Sigmoid colon (tissue), 6 donors: ENCODE measurements at regions not wholly inside any gene's neighbourhood (a gene's known extent, or its start where the extent isn't known, plus 50 kb on each side); places are given as distances from the start of the nearest gene placed in this dataset.

Experiments
- DNase-seq: peaks from one replicate; pipeline ENCODE4 v3.0.0-alpha.2; 2019
- H3K27ac ChIP-seq, 4 donors: fragments of 200-600 bp; sonication (generic); one replicate each; pipeline ENCODE4 v1.5.1; 2016 to 2019; ENCODE audit warnings: mild to moderate bottlenecking in 1 of 4
- H3K27me3 ChIP-seq, 3 donors: fragments of 200-600 bp; sonication (generic); one replicate each; pipeline ENCODE4 v1.5.1; 2019; ENCODE audit warnings: mild to moderate bottlenecking in 1 of 3
- H3K36me3 ChIP-seq, 4 donors: fragments of 200-600 bp; sonication (generic); one replicate each; pipeline ENCODE4 v1.5.1; 2016 to 2019
- H3K4me1 ChIP-seq, 4 donors: fragments of 200-600 bp; sonication (generic); one replicate each; pipeline ENCODE4 v1.5.1; 2017 to 2019
- H3K4me3 ChIP-seq, 4 donors: fragments of 200-600 bp; sonication (generic); one replicate each; pipeline ENCODE4 v1.5.1; 2017 to 2019; ENCODE audit warnings: mild to moderate bottlenecking in 2 of 4, moderate library complexity in 1 of 4
- H3K9me3 ChIP-seq, 4 donors: fragments of 200-600 bp in 3 of 4; sonication (generic) in 3 of 4; one replicate each; pipeline versions ENCODE4 v1.5.1 to v1.6.1; 2013 to 2019
- EP300 ChIP-seq, 4 donors: sonication (generic); formaldehyde crosslinking; IDR thresholded peaks; one replicate each; pipeline ENCODE4 v1.6.1; 2017; ENCODE audit warnings: antibody characterized with exemption in 4 of 4
- POLR2A ChIP-seq, 2 donors: fragments of 450-650 bp; IDR thresholded peaks; one replicate each; pipeline ENCODE4 v1.6.1; 2016; ENCODE audit warnings: antibody characterized with exemption in 2 of 2, mild to moderate bottlenecking in 2 of 2, moderate library complexity in 2 of 2
- POLR2AphosphoS5 ChIP-seq, 4 donors: sonication (generic); formaldehyde crosslinking; IDR thresholded peaks; one replicate each; pipeline ENCODE4 v1.6.1; 2017; ENCODE audit warnings: antibody characterized with exemption in 4 of 4
- WGBS, 2 donors: extraction: QIAGEN DNeasy Blood & Tissue Kit; methylation state at CpG; one replicate each; pipeline ENCODE4 v1.1.7; 2013; 5-methylcytosine and 5-hydroxymethylcytosine counted together
- intact Hi-C: fragments of 100-400 bp; cut with DNase I; formaldehyde crosslinking; loops from one replicate; pipeline ENCODE4 v1.15.1; 2023
- TF ChIP-seq, protein P1 (sequence below), 4 experiments: fragments of 450-650 bp in 3 of 4; fragments of 200-600 bp in 1 of 4; IDR thresholded peaks; one replicate each; pipeline ENCODE4 v1.5.1; 2016 to 2019; ENCODE audit warnings: antibody characterized with exemption in 4 of 4, mild to moderate bottlenecking in 3 of 4, moderate library complexity in 2 of 4
- donor health status: healthy with polysubstance abuse.
- donor health status: healthy.

DNA sequence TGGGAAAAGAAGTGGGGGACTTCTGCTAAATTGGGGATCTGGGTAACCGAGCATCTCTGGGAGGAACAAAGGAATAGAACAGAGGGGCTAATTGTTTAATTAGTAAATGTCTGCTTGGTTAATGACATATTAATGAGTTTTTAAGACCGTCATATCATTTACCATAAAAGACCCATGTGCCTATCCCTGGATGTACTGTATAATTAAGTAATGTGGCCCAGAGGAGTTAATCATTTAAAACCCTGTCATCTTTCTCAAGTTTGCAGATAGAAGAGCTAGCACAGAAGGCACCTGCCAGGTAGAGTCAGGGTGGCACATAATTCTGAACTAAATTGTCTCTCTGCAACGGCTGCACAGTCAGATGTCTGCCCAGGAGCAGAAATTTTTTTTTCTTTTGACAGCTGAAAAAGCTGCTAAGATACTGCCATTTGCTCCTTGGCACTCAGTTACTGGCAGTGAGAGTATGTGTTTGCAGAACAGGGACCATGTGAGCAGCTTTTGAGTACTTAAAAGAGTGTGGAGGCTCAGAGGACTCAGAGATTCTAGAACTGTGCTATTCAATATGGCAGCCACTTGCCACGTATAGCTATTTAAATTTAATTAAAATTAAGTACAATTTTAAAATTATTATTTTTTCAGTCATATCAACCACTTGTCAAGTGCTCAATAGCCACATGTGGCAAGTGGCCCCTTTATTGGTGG lies 202.7 kb upstream of the SLC35B3 start:
- Histone ChIP-seq H3K27ac (no peak overlapping the region), H3K27me3 (no peaks in the 10 kb centered on the region), H3K4me3 (no peak overlapping the region), H3K9me3 (no peaks in the 10 kb centered on the region), H3K4me1 (no peaks in the 10 kb centered on the region), H3K36me3 (no peaks in the 10 kb centered on the region)
- intact Hi-C loops: no loop called here
- 62 to 64% methylated on average over 4 of the region's 4 CpGs for WGBS, 2 donors
- TF ChIP-seq POLR2A (IDR thresholded peaks at IDR 0.05): no peak
- no peak for TF ChIP-seq EP300 (IDR thresholded peaks at IDR 0.05)
- TF ChIP-seq POLR2AphosphoS5 (IDR thresholded peaks at IDR 0.05): no peak
- TF ChIP-seq, protein P1, sequence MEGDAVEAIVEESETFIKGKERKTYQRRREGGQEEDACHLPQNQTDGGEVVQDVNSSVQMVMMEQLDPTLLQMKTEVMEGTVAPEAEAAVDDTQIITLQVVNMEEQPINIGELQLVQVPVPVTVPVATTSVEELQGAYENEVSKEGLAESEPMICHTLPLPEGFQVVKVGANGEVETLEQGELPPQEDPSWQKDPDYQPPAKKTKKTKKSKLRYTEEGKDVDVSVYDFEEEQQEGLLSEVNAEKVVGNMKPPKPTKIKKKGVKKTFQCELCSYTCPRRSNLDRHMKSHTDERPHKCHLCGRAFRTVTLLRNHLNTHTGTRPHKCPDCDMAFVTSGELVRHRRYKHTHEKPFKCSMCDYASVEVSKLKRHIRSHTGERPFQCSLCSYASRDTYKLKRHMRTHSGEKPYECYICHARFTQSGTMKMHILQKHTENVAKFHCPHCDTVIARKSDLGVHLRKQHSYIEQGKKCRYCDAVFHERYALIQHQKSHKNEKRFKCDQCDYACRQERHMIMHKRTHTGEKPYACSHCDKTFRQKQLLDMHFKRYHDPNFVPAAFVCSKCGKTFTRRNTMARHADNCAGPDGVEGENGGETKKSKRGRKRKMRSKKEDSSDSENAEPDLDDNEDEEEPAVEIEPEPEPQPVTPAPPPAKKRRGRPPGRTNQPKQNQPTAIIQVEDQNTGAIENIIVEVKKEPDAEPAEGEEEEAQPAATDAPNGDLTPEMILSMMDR (IDR thresholded peaks at IDR 0.05): no peak
- DNase-seq: no peak

DNA sequence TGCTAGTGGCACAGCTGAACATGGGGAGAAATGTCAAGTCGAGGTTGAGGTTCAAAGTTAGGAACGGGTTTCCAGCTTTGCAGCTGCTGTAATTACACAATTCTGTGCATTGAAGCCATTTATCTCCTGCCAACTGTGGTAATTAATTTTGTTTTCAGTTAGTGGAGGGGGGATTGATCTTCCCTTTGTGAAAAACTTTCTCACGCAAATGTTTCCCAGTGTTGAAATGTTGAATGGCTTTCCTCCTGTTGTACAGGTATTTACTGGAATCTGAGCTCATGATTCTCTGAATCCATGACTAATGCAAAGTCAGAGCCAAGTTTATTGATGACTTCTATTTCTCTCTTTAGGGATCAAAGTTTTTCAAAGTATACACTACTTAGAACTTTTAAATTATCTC lies 198.4 kb upstream of the SLC35B3 start:
- 59 to 84% methylated on average over 3 of the region's 3 CpGs for WGBS, 2 donors
- DNase-seq: no peak
- H3K9me3 ChIP-seq: no peaks in the 10 kb centered on the region
- intact Hi-C loops: no loop called here
- no peak overlapping the region for H3K4me3 ChIP-seq
- TF ChIP-seq EP300 (IDR thresholded peaks at IDR 0.05) (no peak), POLR2AphosphoS5 (IDR thresholded peaks at IDR 0.05) (no peak), POLR2A (IDR thresholded peaks at IDR 0.05) (no peak)
- TF ChIP-seq, protein P1 (IDR thresholded peaks at IDR 0.05): no peak
- no peaks in the 10 kb centered on the region for H3K36me3 ChIP-seq
- H3K27me3 ChIP-seq: no peaks in the 10 kb centered on the region
- H3K27ac ChIP-seq: no peak overlapping the region
- H3K4me1 ChIP-seq: no peaks in the 10 kb centered on the region

DNA sequence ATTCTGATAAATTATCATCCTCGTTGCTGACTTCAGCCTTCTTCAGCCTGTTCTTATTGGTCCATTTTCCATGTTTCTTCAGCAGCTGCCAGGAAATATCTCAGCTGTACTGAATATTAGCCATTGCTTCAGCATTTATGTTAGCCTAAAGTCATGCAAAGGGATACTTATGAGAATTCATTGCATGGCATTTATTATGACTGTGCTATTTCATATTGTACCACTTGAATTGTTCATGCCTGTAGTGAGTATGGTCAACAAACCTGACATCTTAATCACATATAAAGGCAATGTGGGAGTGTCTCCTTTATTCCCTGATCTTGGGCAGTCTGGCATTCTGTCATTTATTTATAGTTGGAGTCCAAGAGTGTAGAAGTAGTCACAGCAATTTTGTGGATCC lies 193.4 kb upstream of the SLC35B3 start:
- 72 to 82% methylated on average over 1 of the region's 1 CpG for WGBS, 2 donors
- H3K9me3 ChIP-seq: no peaks in the 10 kb centered on the region
- no peak overlapping the region for H3K4me3 ChIP-seq
- intact Hi-C loops: no loop called here
- DNase-seq: no peak
- peaks cover 0 to 9% (median 0%) of the 10 kb centered on the region in 4 donors for H3K4me1 ChIP-seq
- no peaks in the 10 kb centered on the region for H3K27me3 ChIP-seq
- H3K27ac ChIP-seq: no peak overlapping the region
- no peaks in the 10 kb centered on the region for H3K36me3 ChIP-seq
- TF ChIP-seq POLR2A (IDR thresholded peaks at IDR 0.05) (no peak), EP300 (IDR thresholded peaks at IDR 0.05) (no peak), POLR2AphosphoS5 (IDR thresholded peaks at IDR 0.05) (no peak)
- TF ChIP-seq, protein P1 (IDR thresholded peaks at IDR 0.05): no peak

DNA sequence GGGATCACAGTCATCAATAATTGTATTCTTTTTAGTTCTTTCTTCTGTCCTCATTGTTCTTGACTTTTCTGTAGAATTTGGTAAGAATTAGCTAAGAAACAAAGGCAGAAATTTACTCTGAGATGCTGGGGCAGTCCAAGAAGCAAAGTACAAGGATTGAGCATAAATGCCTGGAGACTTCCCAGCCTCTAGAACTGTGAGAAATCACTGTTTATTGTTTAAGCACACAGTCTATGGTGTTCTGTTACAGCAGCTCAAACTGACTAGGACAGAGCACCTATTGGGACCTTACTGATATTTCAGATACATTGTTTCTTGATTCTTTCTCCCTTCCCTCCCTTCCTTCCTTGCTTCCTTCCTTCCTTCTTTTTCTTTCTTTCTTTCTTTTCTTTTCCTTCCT lies 192.7 kb upstream of the SLC35B3 start:
- Histone ChIP-seq H3K36me3 (no peaks in the 10 kb centered on the region), H3K27me3 (no peaks in the 10 kb centered on the region), H3K4me3 (no peak overlapping the region), H3K9me3 (no peaks in the 10 kb centered on the region), H3K27ac (no peak overlapping the region), H3K4me1 (peaks cover 0 to 9% (median 0%) of the 10 kb centered on the region in 4 donors)
- intact Hi-C loops: no loop called here
- DNase-seq: no peak
- TF ChIP-seq, protein P1 (IDR thresholded peaks at IDR 0.05): no peak
- TF ChIP-seq EP300 (IDR thresholded peaks at IDR 0.05): no peak
- no peak for TF ChIP-seq POLR2AphosphoS5 (IDR thresholded peaks at IDR 0.05)
- no peak for TF ChIP-seq POLR2A (IDR thresholded peaks at IDR 0.05)
